ENCODE measurements at regions not wholly inside any gene's neighbourhood (a gene's known extent, or its start where the extent isn't known, plus 50 kb on each side); places are given as distances from the start of the nearest gene placed in this dataset.

- H3K4me3 Mint-ChIP-seq, result no peak overlapping the region
- no peaks in the 10 kb centered on the region for H3K9me3 Mint-ChIP-seq (ENCODE audit: insufficient read depth)
- intact Hi-C loops (cut with micrococcal nuclease), result no loop called here
- Histone ChIP-seq H3K79me2 (ENCODE audit: control insufficient read depth, insufficient read depth, low read length) (no peaks in the 10 kb centered on the region), H3K4me2 (replicated peaks; ENCODE audit: low read depth, low read length, poor library complexity, severe bottlenecking) (no peak overlapping the region), H3K4me1 (ENCODE audit: control insufficient read depth in 2 of 2, insufficient read depth in 2 of 2, low read length in 2 of 2) (no peaks in the 10 kb centered on the region), H3K27ac (ENCODE audit: low read length in 2 of 2) (no peak overlapping the region), H3K27me3 (replicated peaks in 1 of 4; ENCODE audit: control extremely low read depth in 1 of 4, control insufficient read depth in 3 of 4, insufficient read depth in 4 of 4, low read length in 3 of 4) (no peaks in the 10 kb centered on the region), H3K36me3 (replicated peaks in 1 of 2; ENCODE audit: control extremely low read depth in 1 of 2, control insufficient read depth in 1 of 2, extremely low read depth in 1 of 2, insufficient read depth in 2 of 2, low read length in 1 of 2) (no peaks in the 10 kb centered on the region), H3K9me3 (ENCODE audit: control extremely low read depth in 1 of 3, control insufficient read depth in 2 of 3, insufficient read depth in 1 of 3, low read length in 2 of 3) (peaks cover 0 to 1% (median 0%) of the 10 kb centered on the region in 3 donors), H3K4me3 (ENCODE audit: control extremely low read depth in 1 of 5, extremely low read depth in 1 of 5, insufficient read depth in 1 of 5, low read depth in 2 of 5, low read length in 4 of 5) (no peak overlapping the region), H3K9ac (ENCODE audit: low read length) (no peak overlapping the region), H4K20me1 (ENCODE audit: control insufficient read depth, insufficient read depth, low read length, poor library complexity, severe bottlenecking) (no peaks in the 10 kb centered on the region), H2AFZ (ENCODE audit: insufficient read depth, low read depth, low read length, poor library complexity, severe bottlenecking) (no peak overlapping the region)
- no peak overlapping the region for H3K27ac Mint-ChIP-seq
- no peaks in the 10 kb centered on the region for H3K27me3 Mint-ChIP-seq
- ATAC-seq (ENCODE audit: low read depth) (no peak), DNase-seq (no peak)
- CTCF ChIA-PET, result no interaction called here
- TF ChIP-seq EZH2 (IDR thresholded peaks at IDR 0.05; ENCODE audit: borderline replicate concordance, insufficient read depth, low read depth, low read length, poor library complexity, severe bottlenecking), result no peak
- TF ChIP-seq, protein P1, sequence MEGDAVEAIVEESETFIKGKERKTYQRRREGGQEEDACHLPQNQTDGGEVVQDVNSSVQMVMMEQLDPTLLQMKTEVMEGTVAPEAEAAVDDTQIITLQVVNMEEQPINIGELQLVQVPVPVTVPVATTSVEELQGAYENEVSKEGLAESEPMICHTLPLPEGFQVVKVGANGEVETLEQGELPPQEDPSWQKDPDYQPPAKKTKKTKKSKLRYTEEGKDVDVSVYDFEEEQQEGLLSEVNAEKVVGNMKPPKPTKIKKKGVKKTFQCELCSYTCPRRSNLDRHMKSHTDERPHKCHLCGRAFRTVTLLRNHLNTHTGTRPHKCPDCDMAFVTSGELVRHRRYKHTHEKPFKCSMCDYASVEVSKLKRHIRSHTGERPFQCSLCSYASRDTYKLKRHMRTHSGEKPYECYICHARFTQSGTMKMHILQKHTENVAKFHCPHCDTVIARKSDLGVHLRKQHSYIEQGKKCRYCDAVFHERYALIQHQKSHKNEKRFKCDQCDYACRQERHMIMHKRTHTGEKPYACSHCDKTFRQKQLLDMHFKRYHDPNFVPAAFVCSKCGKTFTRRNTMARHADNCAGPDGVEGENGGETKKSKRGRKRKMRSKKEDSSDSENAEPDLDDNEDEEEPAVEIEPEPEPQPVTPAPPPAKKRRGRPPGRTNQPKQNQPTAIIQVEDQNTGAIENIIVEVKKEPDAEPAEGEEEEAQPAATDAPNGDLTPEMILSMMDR (IDR thresholded peaks at IDR 0.05), result no peak
- no peaks in the 10 kb centered on the region for H3K4me1 Mint-ChIP-seq
- WGBS (ENCODE audit: insufficient coverage), result 100% methylated on average over 1 of the region's 5 CpGs
- POLR2A ChIA-PET, result no interaction called here
Measured at GRCh38 chr3:62936626-62937254, 61.5 kb upstream of the CADPS start.

GRCh38 chr3:62938583-62938982 lies 63.4 kb upstream of the CADPS start:
- Histone ChIP-seq H3K4me1 (ENCODE audit: control insufficient read depth in 2 of 2, insufficient read depth in 2 of 2, low read length in 2 of 2) (no peaks in the 10 kb centered on the region), H4K20me1 (ENCODE audit: control insufficient read depth, insufficient read depth, low read length, poor library complexity, severe bottlenecking) (no peaks in the 10 kb centered on the region), H3K9ac (ENCODE audit: low read length) (no peak overlapping the region), H3K79me2 (ENCODE audit: control insufficient read depth, insufficient read depth, low read length) (no peaks in the 10 kb centered on the region), H2AFZ (ENCODE audit: insufficient read depth, low read depth, low read length, poor library complexity, severe bottlenecking) (no peak overlapping the region), H3K4me3 (ENCODE audit: control extremely low read depth in 1 of 5, extremely low read depth in 1 of 5, insufficient read depth in 1 of 5, low read depth in 2 of 5, low read length in 4 of 5) (no peak overlapping the region), H3K27ac (ENCODE audit: low read length in 2 of 2) (no peak overlapping the region), H3K27me3 (replicated peaks in 1 of 4; ENCODE audit: control extremely low read depth in 1 of 4, control insufficient read depth in 3 of 4, insufficient read depth in 4 of 4, low read length in 3 of 4) (no peaks in the 10 kb centered on the region), H3K9me3 (ENCODE audit: control extremely low read depth in 1 of 3, control insufficient read depth in 2 of 3, insufficient read depth in 1 of 3, low read length in 2 of 3) (peaks cover 0 to 1% (median 0%) of the 10 kb centered on the region in 3 donors), H3K36me3 (replicated peaks in 1 of 2; ENCODE audit: control extremely low read depth in 1 of 2, control insufficient read depth in 1 of 2, extremely low read depth in 1 of 2, insufficient read depth in 2 of 2, low read length in 1 of 2) (no peaks in the 10 kb centered on the region), H3K4me2 (replicated peaks; ENCODE audit: low read depth, low read length, poor library complexity, severe bottlenecking) (no peak overlapping the region)
- TF ChIP-seq, protein P1 (IDR thresholded peaks at IDR 0.05), result no peak
- TF ChIP-seq EZH2 (IDR thresholded peaks at IDR 0.05; ENCODE audit: borderline replicate concordance, insufficient read depth, low read depth, low read length, poor library complexity, severe bottlenecking), result no peak
- Mint-ChIP-seq H3K27ac (no peak overlapping the region), H3K4me1 (no peaks in the 10 kb centered on the region), H3K9me3 (ENCODE audit: insufficient read depth) (no peaks in the 10 kb centered on the region), H3K4me3 (no peak overlapping the region), H3K27me3 (no peaks in the 10 kb centered on the region)
- 85% methylated on average over 2 of the region's 2 CpGs for WGBS (ENCODE audit: insufficient coverage)
- CTCF ChIA-PET, result no interaction called here
- ATAC-seq (ENCODE audit: low read depth), result no peak
- no peak for DNase-seq
- POLR2A ChIA-PET, result no interaction called here
- intact Hi-C loops (cut with micrococcal nuclease), result no loop called here
